ENCODE measurements at regions not wholly inside any gene's neighbourhood (a gene's known extent, or its start where the extent isn't known, plus 50 kb on each side); places are given as distances from the start of the nearest gene placed in this dataset.

- Histone ChIP-seq H3K27me3 (no peaks in the 10 kb centered on the region), H3K4me3 (no peak overlapping the region), H3K4me1 (no peaks in the 10 kb centered on the region), H3K27ac (no peak overlapping the region), H3K36me3 (replicated peaks in 1 of 2; ENCODE audit: insufficient read depth in 1 of 2, low read depth in 2 of 2) (no peaks in the 10 kb centered on the region), H3K9me3 (no peaks in the 10 kb centered on the region)
- DNase-seq (peak in 1 of 4 donors; percentile 11), ATAC-seq (no peak)
- no peak for TF ChIP-seq POLR2A (IDR thresholded peaks at IDR 0.05)
- 75% methylated on average over 8 of the region's 8 CpGs; no CpG with 5 or more reads in 1 of the 2 donors for WGBS, 2 donors
- intact Hi-C loops (cut with DNase I) = no loop called here
Observed at GRCh38 chr1:88088481-88088880, 595.6 kb upstream of the PKN2 start.

- intact Hi-C loops (cut with DNase I) = no loop called here
- Histone ChIP-seq H3K27me3 (no peaks in the 10 kb centered on the region), H3K27ac (no peak overlapping the region), H3K4me1 (no peaks in the 10 kb centered on the region), H3K4me3 (no peak overlapping the region), H3K9me3 (no peaks in the 10 kb centered on the region), H3K36me3 (replicated peaks in 1 of 2; ENCODE audit: insufficient read depth in 1 of 2, low read depth in 2 of 2) (no peaks in the 10 kb centered on the region)
- TF ChIP-seq POLR2A (IDR thresholded peaks at IDR 0.05) (no peak), CTCF (IDR thresholded peaks at IDR 0.05) (no peak)
- DNase-seq = no peak
- ATAC-seq = no peak
- 0% methylated on average over 1 of the region's 1 CpG for WGBS, 2 donors
Observed at GRCh38 chr1:88089961-88090360, 594.1 kb upstream of the PKN2 start.

- Histone ChIP-seq H3K36me3 (replicated peaks in 1 of 2; ENCODE audit: insufficient read depth in 1 of 2, low read depth in 2 of 2) (no peaks in the 10 kb centered on the region), H3K9me3 (no peaks in the 10 kb centered on the region), H3K27ac (no peak overlapping the region), H3K4me1 (no peaks in the 10 kb centered on the region), H3K4me3 (no peak overlapping the region), H3K27me3 (no peaks in the 10 kb centered on the region)
- ATAC-seq (no peak), DNase-seq (no peak)
- WGBS, 2 donors = 56 to 57% methylated on average over 3 of the region's 3 CpGs
- no peak for TF ChIP-seq CTCF (IDR thresholded peaks at IDR 0.05)
- no peak for TF ChIP-seq POLR2A (IDR thresholded peaks at IDR 0.05)
- intact Hi-C loops (cut with DNase I) = no loop called here
Observed at GRCh38 chr1:88098881-88099280, 585.2 kb upstream of the PKN2 start.

- intact Hi-C loops (cut with DNase I) = no loop called here
- no peak for TF ChIP-seq POLR2A (IDR thresholded peaks at IDR 0.05)
- TF ChIP-seq CTCF (IDR thresholded peaks at IDR 0.05) = no peak
- no peaks in the 10 kb centered on the region for H3K27me3 ChIP-seq
- H3K4me3 ChIP-seq = no peak overlapping the region
- WGBS, 2 donors = 58 to 71% methylated on average over 1 of the region's 1 CpG
- H3K27ac ChIP-seq = no peak overlapping the region
- no peaks in the 10 kb centered on the region for H3K36me3 ChIP-seq (replicated peaks in 1 of 2; ENCODE audit: insufficient read depth in 1 of 2, low read depth in 2 of 2)
- H3K4me1 ChIP-seq = no peaks in the 10 kb centered on the region
- H3K9me3 ChIP-seq = no peaks in the 10 kb centered on the region
- DNase-seq (no peak), ATAC-seq (no peak)
Observed at GRCh38 chr1:88101041-88101440, 583.0 kb upstream of the PKN2 start.

GRCh38 chr1:88104236-88104635 lies 579.8 kb upstream of the PKN2 start:
- no peaks in the 10 kb centered on the region for H3K27me3 ChIP-seq
- TF ChIP-seq CTCF (IDR thresholded peaks at IDR 0.05) (no peak), POLR2A (IDR thresholded peaks at IDR 0.05) (no peak)
- ATAC-seq = peak; percentile 47

More at GRCh38 chr1:88104236-88104635, 579.8 kb upstream of the PKN2 start:
- no peaks in the 10 kb centered on the region for H3K9me3 ChIP-seq
- no peak for DNase-seq
- WGBS, 2 donors = 38 to 42% methylated on average over 1 of the region's 1 CpG
- H3K27ac ChIP-seq = no peak overlapping the region
- no peak overlapping the region for H3K4me3 ChIP-seq
- H3K4me1 ChIP-seq = no peaks in the 10 kb centered on the region
- H3K36me3 ChIP-seq (replicated peaks in 1 of 2; ENCODE audit: insufficient read depth in 1 of 2, low read depth in 2 of 2) = no peaks in the 10 kb centered on the region
- intact Hi-C loops (cut with DNase I) = no loop called here

Data from body of pancreas (tissue), 4 donors.